ENCODE measurements at regions not wholly inside any gene's neighbourhood (a gene's known extent, or its start where the extent isn't known, plus 50 kb on each side); places are given as distances from the start of the nearest gene placed in this dataset.

DNA sequence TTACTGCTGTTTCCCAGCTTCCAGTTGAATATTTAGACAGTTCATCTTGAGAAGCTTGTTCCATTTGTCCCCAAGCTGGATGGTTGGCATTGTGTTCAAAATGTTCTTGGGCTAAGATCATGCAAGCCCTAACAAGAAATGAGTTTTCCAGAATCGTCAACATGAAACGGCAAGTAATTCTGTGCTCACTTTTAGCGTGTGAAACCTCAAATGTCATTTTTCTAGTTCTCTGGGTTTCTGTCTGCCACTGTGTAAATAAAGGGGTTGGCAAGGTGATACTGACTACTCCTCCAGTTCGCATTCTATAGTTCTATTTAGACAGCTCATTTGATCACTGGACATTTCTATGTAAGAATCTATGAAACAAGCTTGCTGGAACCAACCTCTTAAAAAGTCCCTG, 194.0 kb downstream of the AHR start:
- FAIRE-seq: no peak
- Histone ChIP-seq H3K4me1 (ENCODE audit: control insufficient read depth in 3 of 3, insufficient read depth in 2 of 3, low read depth in 1 of 3, low read length in 2 of 3) (no peaks in the 10 kb centered on the region), H3K4me3 (ENCODE audit: low read depth in 1 of 3, low read length in 3 of 3) (no peak overlapping the region), H3K27me3 (ENCODE audit: control insufficient read depth in 3 of 3, insufficient read depth in 3 of 3, low read length in 3 of 3) (no peaks in the 10 kb centered on the region), H3K27ac (ENCODE audit: low read depth in 1 of 3, low read length in 2 of 3) (no peak overlapping the region), H3K9me3 (ENCODE audit: control insufficient read depth in 2 of 2, insufficient read depth in 1 of 2, low read depth in 1 of 2, low read length in 1 of 2) (peaks cover 1 to 7% of the 10 kb centered on the region in 2 donors), H3K36me3 (ENCODE audit: control insufficient read depth in 3 of 3, insufficient read depth in 2 of 3, low read depth in 1 of 3, low read length in 3 of 3) (no peaks in the 10 kb centered on the region)
- DNase-seq: no peak
- 68 to 88% (median 73%) methylated on average over 4 of the region's 4 CpGs for WGBS, 3 donors

DNA sequence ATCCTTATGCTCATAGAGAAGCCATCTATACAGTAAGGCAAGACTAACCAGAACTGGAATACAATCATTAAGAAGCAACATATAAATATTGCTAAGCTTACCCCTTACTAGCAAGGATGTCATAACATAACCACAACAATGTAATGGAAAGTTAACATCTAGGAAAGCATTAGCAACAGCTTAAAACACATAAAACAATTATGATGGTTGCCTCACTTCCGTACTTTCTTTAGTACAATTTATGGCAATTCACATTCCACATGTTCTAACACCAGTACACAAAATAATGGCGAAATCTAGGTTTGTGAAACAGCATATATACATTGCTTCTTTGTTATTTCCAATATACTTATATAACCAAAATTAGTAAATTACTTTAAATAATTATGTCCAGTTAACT, 195.0 kb downstream of the AHR start:
- H3K27ac ChIP-seq (ENCODE audit: low read depth in 1 of 3, low read length in 2 of 3): no peak overlapping the region
- DNase-seq (no peak), FAIRE-seq (no peak)
- no peaks in the 10 kb centered on the region for H3K27me3 ChIP-seq (ENCODE audit: control insufficient read depth in 3 of 3, insufficient read depth in 3 of 3, low read length in 3 of 3)
- H3K4me3 ChIP-seq (ENCODE audit: low read depth in 1 of 3, low read length in 3 of 3): no peak overlapping the region
- H3K9me3 ChIP-seq (ENCODE audit: control insufficient read depth in 2 of 2, insufficient read depth in 1 of 2, low read depth in 1 of 2, low read length in 1 of 2): peaks cover 1 to 7% of the 10 kb centered on the region in 2 donors
- no peaks in the 10 kb centered on the region for H3K36me3 ChIP-seq (ENCODE audit: control insufficient read depth in 3 of 3, insufficient read depth in 2 of 3, low read depth in 1 of 3, low read length in 3 of 3)
- WGBS, 3 donors: 91 to 96% (median 95%) methylated on average over 2 of the region's 2 CpGs
- H3K4me1 ChIP-seq (ENCODE audit: control insufficient read depth in 3 of 3, insufficient read depth in 2 of 3, low read depth in 1 of 3, low read length in 2 of 3): peaks cover 0 to 2% (median 0%) of the 10 kb centered on the region in 3 donors

DNA sequence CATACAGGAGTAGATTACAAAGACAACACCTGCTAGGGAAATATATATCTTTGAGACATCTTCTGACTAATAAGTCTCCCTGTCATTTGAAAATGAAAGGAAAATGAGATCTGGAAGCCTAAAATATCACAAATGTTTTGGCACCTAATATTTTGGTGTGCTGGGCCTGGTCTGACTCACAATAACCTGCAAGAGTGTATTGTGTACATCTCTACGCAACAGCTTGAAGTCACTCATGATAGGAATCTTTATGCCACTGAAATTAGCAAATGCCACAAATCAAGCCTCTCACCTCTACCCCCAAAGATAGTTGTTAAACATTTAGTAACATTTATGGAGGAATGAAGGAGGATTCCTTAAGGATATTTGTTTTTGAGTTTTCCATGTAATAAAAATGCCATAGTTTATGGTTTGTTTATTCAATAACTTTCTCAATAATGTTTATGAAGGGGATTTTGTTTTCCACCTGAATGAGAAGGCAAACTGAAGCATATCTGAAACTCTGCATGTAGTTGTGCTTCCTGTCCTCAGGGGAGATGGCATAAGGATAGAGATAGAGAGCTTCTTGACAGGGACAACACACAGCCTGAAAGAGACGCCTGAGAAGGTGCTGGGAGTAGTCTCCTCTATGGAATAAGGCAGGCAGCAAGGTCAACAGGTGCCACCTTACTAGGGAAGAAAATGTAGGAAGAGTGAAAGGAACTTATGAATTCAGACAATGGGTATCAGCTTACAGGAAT, 197.4 kb downstream of the AHR start:
- FAIRE-seq: no peak

DNA sequence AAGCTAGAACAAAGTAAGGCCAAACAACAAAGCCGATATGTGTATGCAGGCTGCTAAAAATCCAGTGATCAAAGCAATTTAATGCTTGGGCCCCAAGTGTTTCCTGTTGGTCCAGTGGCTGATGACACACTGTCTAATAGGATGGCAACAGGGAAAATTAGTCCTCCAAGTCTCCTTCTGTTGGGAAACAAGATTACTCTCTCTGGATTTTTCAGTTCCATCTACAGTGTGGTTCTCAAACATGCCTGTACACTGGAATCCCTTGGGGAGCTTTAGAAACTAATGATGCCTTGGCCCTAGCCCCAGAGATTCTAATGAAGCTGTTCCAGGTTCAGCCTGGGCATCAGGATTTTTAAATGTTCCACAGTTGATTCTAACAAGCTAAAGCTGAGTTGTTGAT, 198.7 kb downstream of the AHR start:
- 94 to 100% (median 94%) methylated on average over 1 of the region's 1 CpG for WGBS, 3 donors
- DNase-seq: no peak
- Histone ChIP-seq H3K9me3 (ENCODE audit: control insufficient read depth in 2 of 2, insufficient read depth in 1 of 2, low read depth in 1 of 2, low read length in 1 of 2) (peaks cover 1 to 7% of the 10 kb centered on the region in 2 donors), H3K36me3 (ENCODE audit: control insufficient read depth in 3 of 3, insufficient read depth in 2 of 3, low read depth in 1 of 3, low read length in 3 of 3) (no peaks in the 10 kb centered on the region), H3K27me3 (ENCODE audit: control insufficient read depth in 3 of 3, insufficient read depth in 3 of 3, low read length in 3 of 3) (no peaks in the 10 kb centered on the region), H3K4me3 (ENCODE audit: low read depth in 1 of 3, low read length in 3 of 3) (no peak overlapping the region), H3K27ac (ENCODE audit: low read depth in 1 of 3, low read length in 2 of 3) (no peak overlapping the region), H3K4me1 (ENCODE audit: control insufficient read depth in 3 of 3, insufficient read depth in 2 of 3, low read depth in 1 of 3, low read length in 2 of 3) (peaks cover 0 to 2% (median 0%) of the 10 kb centered on the region in 3 donors)
- no peak for FAIRE-seq

More for the DNA sequence above, 197.4 kb downstream of the AHR start:
- DNase-seq: no peak
- 84 to 87% (median 87%) methylated on average over 2 of the region's 2 CpGs for WGBS, 3 donors
- Histone ChIP-seq H3K4me1 (ENCODE audit: control insufficient read depth in 3 of 3, insufficient read depth in 2 of 3, low read depth in 1 of 3, low read length in 2 of 3) (peaks cover 0 to 2% (median 0%) of the 10 kb centered on the region in 3 donors), H3K4me3 (ENCODE audit: low read depth in 1 of 3, low read length in 3 of 3) (no peak overlapping the region), H3K27me3 (ENCODE audit: control insufficient read depth in 3 of 3, insufficient read depth in 3 of 3, low read length in 3 of 3) (no peaks in the 10 kb centered on the region), H3K9me3 (ENCODE audit: control insufficient read depth in 2 of 2, insufficient read depth in 1 of 2, low read depth in 1 of 2, low read length in 1 of 2) (peaks cover 1 to 7% of the 10 kb centered on the region in 2 donors), H3K36me3 (ENCODE audit: control insufficient read depth in 3 of 3, insufficient read depth in 2 of 3, low read depth in 1 of 3, low read length in 3 of 3) (no peaks in the 10 kb centered on the region), H3K27ac (ENCODE audit: low read depth in 1 of 3, low read length in 2 of 3) (no peak overlapping the region)

DNA sequence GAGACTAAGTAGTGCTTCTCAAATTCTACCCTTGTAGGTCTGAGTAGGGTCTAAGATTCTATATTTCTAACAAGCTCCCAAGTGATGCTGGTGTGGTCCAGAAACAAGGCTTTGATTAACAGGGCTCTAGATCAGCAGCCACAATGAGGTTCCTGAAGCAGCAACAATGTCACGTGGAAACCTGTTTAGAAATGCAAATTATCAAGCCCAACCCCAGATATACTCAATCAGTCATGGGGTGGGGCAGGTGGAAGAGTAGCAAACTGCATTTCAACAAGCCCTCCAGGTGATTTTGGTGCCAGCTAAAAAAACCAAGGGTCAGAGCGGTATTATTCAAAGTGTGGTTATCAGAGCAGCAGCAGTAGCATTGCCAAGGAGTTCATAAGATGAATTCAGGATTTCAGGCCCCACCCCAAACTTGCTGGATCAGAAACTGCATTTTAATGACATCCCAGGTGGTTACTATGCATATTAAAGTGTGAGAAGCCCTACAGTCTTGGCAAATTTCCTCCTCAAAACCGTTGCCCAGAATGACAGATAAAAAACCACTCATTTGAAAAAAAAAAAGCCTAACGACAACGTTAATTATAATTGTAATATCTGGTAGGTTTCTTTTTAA, 199.2 kb downstream of the AHR start:
- H3K4me1 ChIP-seq (ENCODE audit: control insufficient read depth in 3 of 3, insufficient read depth in 2 of 3, low read depth in 1 of 3, low read length in 2 of 3): peaks cover 0 to 2% (median 0%) of the 10 kb centered on the region in 3 donors
- WGBS, 3 donors: 16 to 51% (median 29%) methylated on average over 5 of the region's 5 CpGs
- DNase-seq (peak in 1 of 2 donors; percentile 41), FAIRE-seq (no peak)
- H3K9me3 ChIP-seq (ENCODE audit: control insufficient read depth in 2 of 2, insufficient read depth in 1 of 2, low read depth in 1 of 2, low read length in 1 of 2): peaks cover 1 to 7% of the 10 kb centered on the region in 2 donors
- no peaks in the 10 kb centered on the region for H3K36me3 ChIP-seq (ENCODE audit: control insufficient read depth in 3 of 3, insufficient read depth in 2 of 3, low read depth in 1 of 3, low read length in 3 of 3)
- no peak overlapping the region for H3K4me3 ChIP-seq (ENCODE audit: low read depth in 1 of 3, low read length in 3 of 3)
- no peak overlapping the region for H3K27ac ChIP-seq (ENCODE audit: low read depth in 1 of 3, low read length in 2 of 3)
- H3K27me3 ChIP-seq (ENCODE audit: control insufficient read depth in 3 of 3, insufficient read depth in 3 of 3, low read length in 3 of 3): no peaks in the 10 kb centered on the region

DNA sequence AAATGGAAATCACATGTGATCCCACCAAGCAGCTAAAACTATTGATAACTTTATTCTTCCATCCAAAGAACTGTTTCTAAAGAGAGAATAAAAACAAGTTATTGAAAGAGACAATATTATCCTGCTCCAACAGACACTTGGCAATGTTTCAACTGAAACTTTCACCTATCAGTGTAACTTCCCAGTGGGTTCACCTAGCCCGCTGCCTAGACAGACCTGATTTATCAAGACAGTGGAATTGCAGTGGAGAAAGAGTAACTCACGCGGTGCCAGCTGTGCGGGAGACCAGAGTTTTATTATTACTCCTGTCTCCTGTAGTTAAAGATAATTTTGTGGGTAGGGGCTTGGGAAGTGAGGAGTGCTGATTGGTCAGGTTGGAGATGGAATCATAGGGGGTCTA, 199.8 kb downstream of the AHR start:
- H3K27me3 ChIP-seq (ENCODE audit: control insufficient read depth in 3 of 3, insufficient read depth in 3 of 3, low read length in 3 of 3): no peaks in the 10 kb centered on the region
- no peak overlapping the region for H3K27ac ChIP-seq (ENCODE audit: low read depth in 1 of 3, low read length in 2 of 3)
- H3K4me1 ChIP-seq (ENCODE audit: control insufficient read depth in 3 of 3, insufficient read depth in 2 of 3, low read depth in 1 of 3, low read length in 2 of 3): peaks cover 0 to 2% (median 0%) of the 10 kb centered on the region in 3 donors
- H3K4me3 ChIP-seq (ENCODE audit: low read depth in 1 of 3, low read length in 3 of 3): no peak overlapping the region
- peak in 1 of 2 donors; percentile 32 for DNase-seq
- no peaks in the 10 kb centered on the region for H3K36me3 ChIP-seq (ENCODE audit: control insufficient read depth in 3 of 3, insufficient read depth in 2 of 3, low read depth in 1 of 3, low read length in 3 of 3)
- WGBS, 3 donors: 26 to 69% (median 52%) methylated on average over 4 of the region's 4 CpGs
- FAIRE-seq: no peak
- peaks cover 1 to 7% of the 10 kb centered on the region in 2 donors for H3K9me3 ChIP-seq (ENCODE audit: control insufficient read depth in 2 of 2, insufficient read depth in 1 of 2, low read depth in 1 of 2, low read length in 1 of 2)

DNA sequence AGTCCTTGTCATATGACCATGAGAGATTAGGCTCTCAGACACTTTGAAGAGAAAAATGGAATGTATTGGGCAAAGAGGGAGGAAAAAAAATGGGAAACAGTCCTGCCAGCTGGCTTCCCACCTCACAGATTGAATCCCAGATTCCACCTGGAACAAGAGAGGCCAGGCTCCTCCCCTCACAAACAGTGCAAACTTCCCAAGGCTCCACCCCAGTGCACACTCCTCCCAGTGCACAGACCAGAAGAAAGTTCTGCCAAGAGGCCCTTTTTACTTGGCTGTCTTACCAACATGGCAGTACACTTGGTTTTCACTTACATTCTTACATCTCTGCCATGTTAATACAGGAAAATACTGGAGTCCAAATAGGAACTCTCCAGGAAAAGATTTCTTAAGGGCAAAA, 202.3 kb downstream of the AHR start:
- DNase-seq (no peak), FAIRE-seq (no peak)
- Histone ChIP-seq H3K4me1 (ENCODE audit: control insufficient read depth in 3 of 3, insufficient read depth in 2 of 3, low read depth in 1 of 3, low read length in 2 of 3) (peaks cover 0 to 2% (median 0%) of the 10 kb centered on the region in 3 donors), H3K27me3 (ENCODE audit: control insufficient read depth in 3 of 3, insufficient read depth in 3 of 3, low read length in 3 of 3) (no peaks in the 10 kb centered on the region), H3K4me3 (ENCODE audit: low read depth in 1 of 3, low read length in 3 of 3) (no peak overlapping the region), H3K9me3 (ENCODE audit: control insufficient read depth in 2 of 2, insufficient read depth in 1 of 2, low read depth in 1 of 2, low read length in 1 of 2) (no peaks in the 10 kb centered on the region), H3K27ac (ENCODE audit: low read depth in 1 of 3, low read length in 2 of 3) (no peak overlapping the region), H3K36me3 (ENCODE audit: control insufficient read depth in 3 of 3, insufficient read depth in 2 of 3, low read depth in 1 of 3, low read length in 3 of 3) (no peaks in the 10 kb centered on the region)

DNA sequence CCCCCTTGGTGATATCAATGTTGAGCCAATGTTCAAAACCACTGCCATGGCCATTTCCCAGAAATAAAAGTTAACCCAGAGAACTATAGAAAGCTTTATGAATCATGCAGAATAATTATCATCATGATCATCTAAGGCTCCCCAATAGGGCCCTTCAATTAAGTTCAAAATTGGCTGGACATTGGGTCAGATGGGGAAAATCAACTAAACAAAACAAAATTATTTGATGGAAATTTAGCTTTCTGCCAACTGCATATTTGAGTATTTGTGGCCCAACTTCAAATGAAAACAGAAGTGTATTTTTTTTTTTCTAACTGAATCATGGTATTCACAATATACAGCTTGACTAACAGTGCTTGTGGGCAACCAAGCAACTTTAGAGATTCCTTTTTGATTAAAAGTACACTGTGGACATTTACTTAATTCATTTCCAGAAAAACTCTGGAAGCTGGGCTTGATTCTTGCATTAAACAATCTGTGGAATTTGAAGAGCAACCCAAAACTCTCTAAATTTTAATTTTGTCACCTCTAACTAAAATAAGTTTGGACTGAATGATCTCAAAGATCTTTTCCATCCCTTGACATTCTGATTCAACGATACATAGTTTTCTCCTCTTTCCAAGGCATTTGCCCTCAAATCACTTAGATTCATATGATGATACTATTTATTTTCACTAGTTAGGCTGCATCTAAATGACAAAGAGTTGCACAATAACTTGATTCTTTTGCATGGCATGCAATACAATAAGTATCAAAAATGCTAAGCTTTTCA, 203.2 kb downstream of the AHR start:
- no peak for FAIRE-seq
- no peak for DNase-seq
- Histone ChIP-seq H3K4me1 (ENCODE audit: control insufficient read depth in 3 of 3, insufficient read depth in 2 of 3, low read depth in 1 of 3, low read length in 2 of 3) (peaks cover 2 to 4% (median 3%) of the 10 kb centered on the region in 3 donors), H3K9me3 (ENCODE audit: control insufficient read depth in 2 of 2, insufficient read depth in 1 of 2, low read depth in 1 of 2, low read length in 1 of 2) (no peaks in the 10 kb centered on the region), H3K4me3 (ENCODE audit: low read depth in 1 of 3, low read length in 3 of 3) (no peak overlapping the region), H3K36me3 (ENCODE audit: control insufficient read depth in 3 of 3, insufficient read depth in 2 of 3, low read depth in 1 of 3, low read length in 3 of 3) (no peaks in the 10 kb centered on the region), H3K27ac (ENCODE audit: low read depth in 1 of 3, low read length in 2 of 3) (no peak overlapping the region), H3K27me3 (ENCODE audit: control insufficient read depth in 3 of 3, insufficient read depth in 3 of 3, low read length in 3 of 3) (no peaks in the 10 kb centered on the region)
- WGBS, 3 donors: 83 to 100% (median 91%) methylated on average over 1 of the region's 1 CpG
